GM21381 (cell line): ENCODE measurements at regions not wholly inside any gene's neighbourhood (a gene's known extent, or its start where the extent isn't known, plus 50 kb on each side); places are given as distances from the start of the nearest gene placed in this dataset.

Experiments
- ATAC-seq: cut with Tn5 transposase; IDR thresholded peaks from one replicate; pipeline ENCODE4 v1.9.1; 2021; ENCODE audit warnings: mild to moderate bottlenecking, moderate library complexity; ENCODE audit not compliant: unreplicated experiment

GRCh38 chr3:161555320-161555719 lies 58.7 kb downstream of the OTOL1 start:
- ATAC-seq, result no peak

- ATAC-seq, result no peak
Measured at GRCh38 chr3:161556533-161556932, 59.9 kb downstream of the OTOL1 start.

DNA sequence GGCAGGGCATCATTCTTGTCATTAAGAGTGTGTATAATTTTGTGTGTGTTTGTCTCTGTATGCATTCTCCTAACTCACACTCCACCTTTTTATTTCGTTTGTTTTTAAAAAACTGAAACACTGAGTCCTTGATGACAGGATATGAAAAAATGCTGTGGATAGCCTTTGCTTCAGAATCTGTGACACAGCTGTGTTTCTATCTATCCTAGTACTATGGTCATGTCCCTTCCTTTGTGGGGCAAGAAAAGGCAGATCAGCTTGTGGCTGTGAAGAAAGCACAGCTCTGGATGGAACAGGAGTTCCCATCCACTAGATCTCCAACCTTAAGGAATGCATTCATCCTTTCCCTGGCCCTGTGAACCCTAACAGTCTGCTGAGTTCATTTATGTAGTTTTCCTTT lies 60.3 kb downstream of the OTOL1 start:
- ATAC-seq, result no peak

DNA sequence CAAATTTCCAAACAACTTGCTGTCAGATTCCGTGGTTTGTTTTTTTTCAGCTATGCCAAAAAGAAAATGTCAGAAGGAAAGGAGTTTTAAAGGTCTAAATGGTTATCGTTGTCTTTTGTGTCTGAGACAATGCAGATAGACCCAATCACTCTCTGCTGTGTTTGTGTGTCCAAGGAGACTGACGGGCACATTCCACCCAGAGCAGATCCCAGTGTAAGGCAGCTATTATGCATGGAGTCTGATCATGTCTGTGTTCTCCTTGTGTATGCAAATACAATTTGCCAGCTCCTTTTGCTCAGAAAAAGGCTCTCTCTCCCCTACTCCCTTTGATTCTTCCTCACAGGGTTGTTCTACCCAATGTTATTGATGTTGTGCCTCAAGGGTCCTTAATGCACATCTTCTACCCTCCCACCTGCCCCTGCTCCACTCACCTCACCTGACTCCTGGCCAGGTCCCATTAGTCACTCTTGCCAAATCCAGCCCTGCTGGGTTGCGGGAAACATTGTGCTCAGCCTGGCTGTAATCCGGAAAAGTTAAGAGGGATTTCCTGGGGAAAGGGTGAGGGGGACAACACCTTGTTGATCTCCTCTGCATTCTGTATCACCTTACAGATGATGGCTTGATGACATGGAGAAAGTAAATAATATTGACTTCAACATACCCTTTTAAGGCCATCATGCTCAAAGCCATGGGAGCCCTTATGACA lies 61.0 kb downstream of the OTOL1 start:
- ATAC-seq, result no peak

GRCh38 chr3:161558236-161558635 lies 61.6 kb downstream of the OTOL1 start:
- ATAC-seq, result no peak

- no peak for ATAC-seq
Measured at GRCh38 chr3:161559177-161559998, 62.8 kb downstream of the OTOL1 start.

DNA sequence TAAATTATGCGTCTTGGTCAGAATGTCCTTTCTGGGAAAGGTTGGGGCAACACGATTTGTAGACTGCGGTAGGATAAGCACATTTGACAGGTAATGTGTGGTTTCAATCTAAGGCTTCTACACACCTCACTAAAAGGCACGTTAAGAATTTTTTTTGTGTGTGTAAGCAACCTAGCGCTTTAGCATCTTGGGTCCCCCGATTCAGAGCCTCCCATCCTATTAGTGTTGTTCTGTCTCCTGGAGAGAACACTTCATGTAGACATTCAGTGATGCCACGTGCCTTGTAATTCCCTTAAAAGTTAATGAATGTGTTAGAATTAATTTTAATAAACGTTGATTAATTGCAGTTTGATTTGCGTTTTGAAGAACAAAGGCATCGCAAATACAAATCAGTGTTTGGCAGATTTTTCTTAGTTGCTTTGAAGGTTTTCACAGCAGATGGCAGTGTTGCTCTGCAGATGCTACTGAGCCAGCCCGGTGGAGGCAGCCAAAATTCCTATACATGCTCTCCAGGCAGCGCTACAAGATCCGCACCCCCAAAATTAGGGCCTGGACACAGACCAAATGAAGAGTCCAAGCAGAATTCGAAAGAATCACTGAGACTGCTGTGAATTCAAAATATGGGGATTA lies 63.5 kb downstream of the OTOL1 start:
- peak; percentile 46 for ATAC-seq

GRCh38 chr3:161567577-161568361 lies 71.2 kb downstream of the OTOL1 start:
- ATAC-seq, result no peak

GRCh38 chr3:161568671-161569070 lies 72.1 kb downstream of the OTOL1 start:
- no peak for ATAC-seq

DNA sequence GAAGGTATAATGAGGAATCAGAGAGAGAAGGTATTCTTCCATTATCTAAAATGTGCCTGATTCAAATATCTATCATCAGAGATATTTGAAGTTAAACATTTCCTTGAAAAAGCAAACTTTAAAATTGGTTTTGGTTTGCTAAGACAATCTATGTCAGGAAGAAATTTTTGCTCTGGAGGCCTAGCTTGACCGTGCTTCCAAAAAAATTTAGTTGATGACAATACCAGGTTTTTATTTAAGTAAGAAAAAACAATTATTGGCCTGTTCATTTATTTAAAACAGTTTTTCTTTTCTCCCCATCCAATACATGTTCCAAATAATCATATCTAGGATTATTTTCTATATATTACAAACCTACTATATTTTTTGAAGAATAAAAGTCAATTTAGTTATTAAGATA lies 75.3 kb downstream of the OTOL1 start:
- no peak for ATAC-seq

GRCh38 chr3:161573136-161573535 lies 76.5 kb downstream of the OTOL1 start:
- ATAC-seq, result no peak

- no peak for ATAC-seq
Measured at GRCh38 chr3:161575901-161576300, 79.3 kb downstream of the OTOL1 start.

GRCh38 chr3:161576311-161576710 lies 79.7 kb downstream of the OTOL1 start:
- no peak for ATAC-seq

- ATAC-seq, result no peak
Measured at GRCh38 chr3:161576714-161577510, 80.3 kb downstream of the OTOL1 start.

DNA sequence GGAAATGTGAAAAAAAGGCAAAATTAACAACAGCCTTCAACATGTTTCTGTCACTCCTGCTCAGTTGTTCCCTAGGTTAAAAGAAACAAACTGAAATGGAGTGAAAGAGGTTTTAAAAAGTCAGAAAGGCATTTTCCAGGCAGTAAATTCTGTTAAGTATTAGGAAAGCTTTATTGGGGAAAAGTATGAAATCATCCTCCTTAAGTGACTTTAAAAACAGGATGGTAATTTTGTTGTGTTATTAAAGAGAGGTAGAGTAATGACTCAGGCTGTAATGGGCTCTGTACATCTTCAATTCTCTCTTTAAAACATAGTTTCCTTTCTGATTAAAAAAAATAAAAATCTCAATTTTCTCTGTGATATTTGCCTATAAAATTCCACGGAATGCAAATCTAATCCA lies 81.1 kb downstream of the OTOL1 start:
- no peak for ATAC-seq

- no peak for ATAC-seq
Measured at GRCh38 chr3:161579395-161580126, 83.0 kb downstream of the OTOL1 start.

GRCh38 chr3:161585922-161586321 lies 89.3 kb downstream of the OTOL1 start:
- ATAC-seq, result no peak

- no peak for ATAC-seq
Measured at GRCh38 chr3:161586556-161587235, 90.1 kb downstream of the OTOL1 start.

DNA sequence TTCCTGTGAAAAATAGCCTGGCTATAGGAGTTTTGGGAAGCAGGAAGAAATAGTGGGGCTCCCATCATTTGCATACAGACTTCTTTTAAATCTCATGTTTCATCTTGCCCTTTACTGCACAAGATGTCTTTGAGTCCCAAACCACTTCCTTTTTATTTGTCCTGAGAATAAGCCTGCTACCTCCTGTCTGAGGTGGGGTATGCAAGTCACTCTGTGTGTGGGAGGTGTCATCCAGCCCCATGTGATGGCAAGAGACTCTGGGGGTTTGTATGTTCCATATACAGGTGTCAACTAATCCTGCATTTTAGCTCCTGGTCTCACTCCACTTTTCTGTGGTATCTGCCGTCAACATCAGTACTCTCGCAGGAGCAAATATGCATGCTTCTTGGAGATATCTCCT lies 102.0 kb downstream of the OTOL1 start:
- ATAC-seq, result no peak
